ENCODE measurements at regions not wholly inside any gene's neighbourhood (a gene's known extent, or its start where the extent isn't known, plus 50 kb on each side); places are given as distances from the start of the nearest gene placed in this dataset.

DNA sequence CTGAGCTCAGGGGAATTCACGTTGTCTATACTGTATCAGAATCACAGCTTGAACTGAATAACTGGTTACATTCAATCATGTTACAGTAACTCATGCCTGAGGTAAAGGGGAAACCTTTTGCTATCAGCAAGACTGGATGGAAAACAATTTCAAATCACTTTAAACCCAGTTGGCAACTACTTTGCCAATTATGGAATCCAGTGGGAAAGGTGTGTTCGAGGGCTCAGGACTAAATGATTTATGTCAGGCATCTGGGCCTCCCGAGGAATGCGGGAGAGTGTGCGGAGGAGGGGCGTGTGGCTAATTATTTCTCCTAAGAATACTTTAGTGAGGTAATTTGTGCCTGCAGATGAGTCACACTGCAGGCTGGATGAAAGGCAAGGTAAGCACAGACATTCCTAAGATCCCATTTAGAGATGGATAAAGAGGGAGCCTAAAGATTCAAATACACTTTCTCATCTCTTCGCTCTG, 100.1 kb downstream of the HRH4 start:
- Histone ChIP-seq H3K4me1 (ENCODE audit: control insufficient read depth, insufficient read depth, low read length) (no peaks in the 10 kb centered on the region), H3K4me3 (ENCODE audit: low read length) (no peak overlapping the region), H3K27ac (ENCODE audit: low read length) (no peak overlapping the region), H3K36me3 (ENCODE audit: control insufficient read depth, insufficient read depth, low read length) (no peaks in the 10 kb centered on the region), H3K9me3 (ENCODE audit: control insufficient read depth, low read depth, low read length) (no peaks in the 10 kb centered on the region), H3K27me3 (ENCODE audit: control insufficient read depth, insufficient read depth, low read length) (no peaks in the 10 kb centered on the region)
- WGBS (ENCODE audit: insufficient coverage, low lambda C conversion rate), result no CpG with 5 or more reads among the region's 7 CpGs
- DNase-seq, result peak; percentile 37 to 57

- no peak overlapping the region for H3K4me3 ChIP-seq (ENCODE audit: low read length)
- no peaks in the 10 kb centered on the region for H3K9me3 ChIP-seq (ENCODE audit: control insufficient read depth, low read depth, low read length)
- no peaks in the 10 kb centered on the region for H3K4me1 ChIP-seq (ENCODE audit: control insufficient read depth, insufficient read depth, low read length)
- H3K27me3 ChIP-seq (ENCODE audit: control insufficient read depth, insufficient read depth, low read length), result no peaks in the 10 kb centered on the region
- DNase-seq, result no peak
- no peaks in the 10 kb centered on the region for H3K36me3 ChIP-seq (ENCODE audit: control insufficient read depth, insufficient read depth, low read length)
- H3K27ac ChIP-seq (ENCODE audit: low read length), result no peak overlapping the region
- WGBS (ENCODE audit: insufficient coverage, low lambda C conversion rate), result 82% methylated on average over 2 of the region's 8 CpGs
These were observed 101.0 kb downstream of the HRH4 start for GRCh38 chr18:24561369-24561965.

- H3K4me3 ChIP-seq (ENCODE audit: low read length), result no peak overlapping the region
- no peak overlapping the region for H3K27ac ChIP-seq (ENCODE audit: low read length)
- H3K27me3 ChIP-seq (ENCODE audit: control insufficient read depth, insufficient read depth, low read length), result no peaks in the 10 kb centered on the region
- H3K9me3 ChIP-seq (ENCODE audit: control insufficient read depth, low read depth, low read length), result no peaks in the 10 kb centered on the region
- no peaks in the 10 kb centered on the region for H3K4me1 ChIP-seq (ENCODE audit: control insufficient read depth, insufficient read depth, low read length)
- DNase-seq, result no peak
- WGBS (ENCODE audit: insufficient coverage, low lambda C conversion rate), result no CpG with 5 or more reads among the region's 4 CpGs
- H3K36me3 ChIP-seq (ENCODE audit: control insufficient read depth, insufficient read depth, low read length), result no peaks in the 10 kb centered on the region
These were observed 106.8 kb downstream of the HRH4 start for GRCh38 chr18:24567199-24567598.

DNA sequence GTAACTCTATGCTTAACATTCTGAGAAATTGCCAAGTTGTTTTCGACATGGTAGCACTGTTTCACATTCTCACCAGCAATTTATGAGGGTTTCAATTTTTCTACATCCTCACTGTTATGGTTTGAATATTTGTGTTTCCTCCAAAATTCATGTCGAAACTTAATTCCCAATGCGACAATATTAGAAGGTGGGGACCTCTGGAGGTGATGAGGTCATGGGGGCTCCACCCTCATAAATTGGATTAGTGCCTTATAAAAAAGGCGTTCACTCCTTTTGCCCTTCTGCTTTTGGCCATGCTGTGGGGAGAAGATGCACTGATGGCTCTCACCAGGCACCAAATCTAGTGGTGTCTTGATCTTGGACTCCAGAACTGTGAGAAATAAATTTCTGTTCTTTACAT, 110.3 kb downstream of the HRH4 start:
- Histone ChIP-seq H3K4me3 (ENCODE audit: low read length) (no peak overlapping the region), H3K4me1 (ENCODE audit: control insufficient read depth, insufficient read depth, low read length) (no peaks in the 10 kb centered on the region), H3K27me3 (ENCODE audit: control insufficient read depth, insufficient read depth, low read length) (no peaks in the 10 kb centered on the region), H3K9me3 (ENCODE audit: control insufficient read depth, low read depth, low read length) (peaks cover 3% of the 10 kb centered on the region), H3K36me3 (ENCODE audit: control insufficient read depth, insufficient read depth, low read length) (no peaks in the 10 kb centered on the region), H3K27ac (ENCODE audit: low read length) (no peak overlapping the region)
- WGBS (ENCODE audit: insufficient coverage, low lambda C conversion rate), result no CpG with 5 or more reads among the region's 4 CpGs
- no peak for DNase-seq

DNA sequence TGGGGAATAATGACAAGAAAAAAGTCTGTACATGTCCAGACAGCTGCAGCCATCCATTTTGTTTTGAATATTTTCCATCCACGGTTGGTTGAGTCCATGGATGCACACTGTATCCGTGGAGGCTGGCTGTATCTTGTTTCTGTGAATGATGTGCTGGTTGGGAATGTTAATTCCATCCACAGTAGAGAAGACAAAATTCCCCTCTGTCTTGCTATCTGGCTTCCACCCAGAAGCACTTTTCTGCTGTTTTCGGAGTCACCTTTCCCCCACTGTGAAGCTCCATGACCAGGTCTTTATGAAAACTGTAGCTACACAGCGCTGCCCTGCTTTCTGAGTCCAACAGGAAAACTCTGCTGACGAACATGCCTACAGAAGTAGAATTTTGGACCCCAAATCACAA, 122.3 kb downstream of the HRH4 start:
- no peak for DNase-seq
- Histone ChIP-seq H3K4me3 (ENCODE audit: low read length) (no peak overlapping the region), H3K27me3 (ENCODE audit: control insufficient read depth, insufficient read depth, low read length) (peaks cover 4% of the 10 kb centered on the region), H3K36me3 (ENCODE audit: control insufficient read depth, insufficient read depth, low read length) (no peaks in the 10 kb centered on the region), H3K4me1 (ENCODE audit: control insufficient read depth, insufficient read depth, low read length) (no peaks in the 10 kb centered on the region), H3K9me3 (ENCODE audit: control insufficient read depth, low read depth, low read length) (no peaks in the 10 kb centered on the region), H3K27ac (ENCODE audit: low read length) (no peak overlapping the region)
- WGBS (ENCODE audit: insufficient coverage, low lambda C conversion rate), result 100% methylated on average over 1 of the region's 5 CpGs

DNA sequence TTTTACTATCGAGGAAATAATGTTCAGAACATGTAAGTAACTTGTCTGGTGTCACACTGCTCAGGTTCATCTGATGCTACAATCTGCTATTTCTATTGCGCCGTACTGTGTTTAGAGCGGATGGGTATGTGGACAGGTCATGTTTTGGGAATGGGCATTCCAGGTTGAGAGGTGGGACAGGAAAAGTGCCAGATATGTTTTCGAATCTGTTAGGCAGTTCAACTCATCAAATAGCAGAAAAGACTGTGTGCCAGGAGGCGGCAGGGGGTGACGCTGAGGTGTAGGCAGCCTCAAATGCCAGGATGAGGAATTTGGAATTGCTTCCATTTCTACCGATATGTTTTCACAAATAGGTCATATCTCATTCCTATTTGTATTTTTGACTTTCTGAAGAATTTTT, 123.8 kb downstream of the HRH4 start:
- Histone ChIP-seq H3K4me3 (ENCODE audit: low read length) (no peak overlapping the region), H3K27me3 (ENCODE audit: control insufficient read depth, insufficient read depth, low read length) (peaks cover 4% of the 10 kb centered on the region), H3K4me1 (ENCODE audit: control insufficient read depth, insufficient read depth, low read length) (no peaks in the 10 kb centered on the region), H3K9me3 (ENCODE audit: control insufficient read depth, low read depth, low read length) (no peaks in the 10 kb centered on the region), H3K27ac (ENCODE audit: low read length) (no peak overlapping the region), H3K36me3 (ENCODE audit: control insufficient read depth, insufficient read depth, low read length) (no peaks in the 10 kb centered on the region)
- WGBS (ENCODE audit: insufficient coverage, low lambda C conversion rate), result no CpG with 5 or more reads among the region's 8 CpGs
- no peak for DNase-seq

- WGBS (ENCODE audit: insufficient coverage, low lambda C conversion rate), result 70% methylated on average over 2 of the region's 5 CpGs
- H3K4me3 ChIP-seq (ENCODE audit: low read length), result no peak overlapping the region
- no peak for DNase-seq
- H3K9me3 ChIP-seq (ENCODE audit: control insufficient read depth, low read depth, low read length), result no peaks in the 10 kb centered on the region
- H3K27me3 ChIP-seq (ENCODE audit: control insufficient read depth, insufficient read depth, low read length), result no peaks in the 10 kb centered on the region
- H3K4me1 ChIP-seq (ENCODE audit: control insufficient read depth, insufficient read depth, low read length), result no peaks in the 10 kb centered on the region
- no peaks in the 10 kb centered on the region for H3K36me3 ChIP-seq (ENCODE audit: control insufficient read depth, insufficient read depth, low read length)
- no peak overlapping the region for H3K27ac ChIP-seq (ENCODE audit: low read length)
These were observed 124.4 kb downstream of the HRH4 start for GRCh38 chr18:24584813-24585212.

DNA sequence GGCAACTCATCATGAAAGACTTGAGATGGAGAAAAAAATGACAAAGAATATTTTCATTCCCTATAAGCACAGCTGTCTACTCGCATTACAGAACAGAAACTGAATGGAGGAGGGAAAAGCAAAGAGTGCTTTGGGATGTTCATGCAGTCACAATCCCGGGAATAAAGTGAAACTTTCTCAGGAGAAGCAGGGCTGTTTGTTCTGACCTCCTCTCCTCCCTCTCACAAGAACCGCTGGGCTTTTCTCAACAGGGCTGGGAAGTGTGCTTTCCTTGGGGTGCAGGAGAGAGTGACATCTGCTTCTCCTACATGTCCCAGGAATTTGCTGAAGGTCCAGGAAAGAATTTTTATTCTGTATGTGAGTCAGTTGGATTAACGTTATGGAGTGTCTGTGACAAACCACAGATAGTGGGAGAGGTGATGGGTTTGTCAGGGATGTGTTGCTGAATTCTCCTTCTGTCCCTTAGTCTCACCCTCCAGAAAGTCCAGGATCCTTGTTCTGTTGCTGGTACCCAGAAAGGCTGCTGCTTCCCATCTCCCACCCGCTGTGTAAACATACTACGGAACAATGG, 125.6 kb downstream of the HRH4 start:
- no peak overlapping the region for H3K4me3 ChIP-seq (ENCODE audit: low read length)
- H3K27me3 ChIP-seq (ENCODE audit: control insufficient read depth, insufficient read depth, low read length), result no peaks in the 10 kb centered on the region
- no peaks in the 10 kb centered on the region for H3K9me3 ChIP-seq (ENCODE audit: control insufficient read depth, low read depth, low read length)
- H3K27ac ChIP-seq (ENCODE audit: low read length), result no peak overlapping the region
- WGBS (ENCODE audit: insufficient coverage, low lambda C conversion rate), result 67% methylated on average over 1 of the region's 6 CpGs
- no peaks in the 10 kb centered on the region for H3K36me3 ChIP-seq (ENCODE audit: control insufficient read depth, insufficient read depth, low read length)
- no peak for DNase-seq
- no peaks in the 10 kb centered on the region for H3K4me1 ChIP-seq (ENCODE audit: control insufficient read depth, insufficient read depth, low read length)

- Histone ChIP-seq H3K36me3 (ENCODE audit: control insufficient read depth, insufficient read depth, low read length) (no peaks in the 10 kb centered on the region), H3K27ac (ENCODE audit: low read length) (no peak overlapping the region), H3K27me3 (ENCODE audit: control insufficient read depth, insufficient read depth, low read length) (no peaks in the 10 kb centered on the region), H3K4me3 (ENCODE audit: low read length) (no peak overlapping the region), H3K9me3 (ENCODE audit: control insufficient read depth, low read depth, low read length) (no peaks in the 10 kb centered on the region), H3K4me1 (ENCODE audit: control insufficient read depth, insufficient read depth, low read length) (no peaks in the 10 kb centered on the region)
- DNase-seq, result no peak
- WGBS (ENCODE audit: insufficient coverage, low lambda C conversion rate), result 100% methylated on average over 1 of the region's 5 CpGs
These were observed 126.4 kb downstream of the HRH4 start for GRCh38 chr18:24586662-24587360.

- H3K27ac ChIP-seq (ENCODE audit: low read length), result no peak overlapping the region
- no peaks in the 10 kb centered on the region for H3K4me1 ChIP-seq (ENCODE audit: control insufficient read depth, insufficient read depth, low read length)
- no peaks in the 10 kb centered on the region for H3K9me3 ChIP-seq (ENCODE audit: control insufficient read depth, low read depth, low read length)
- no peaks in the 10 kb centered on the region for H3K36me3 ChIP-seq (ENCODE audit: control insufficient read depth, insufficient read depth, low read length)
- no peaks in the 10 kb centered on the region for H3K27me3 ChIP-seq (ENCODE audit: control insufficient read depth, insufficient read depth, low read length)
- H3K4me3 ChIP-seq (ENCODE audit: low read length), result no peak overlapping the region
- no peak for DNase-seq
- WGBS (ENCODE audit: insufficient coverage, low lambda C conversion rate), result 33% methylated on average over 1 of the region's 5 CpGs
These were observed 128.0 kb downstream of the HRH4 start for GRCh38 chr18:24588440-24588839.
